Spleen (tissue), 7 donors: ENCODE measurements at regions not wholly inside any gene's neighbourhood (a gene's known extent, or its start where the extent isn't known, plus 50 kb on each side); places are given as distances from the start of the nearest gene placed in this dataset.

Experiments used
- POLR2AphosphoS5 ChIP-seq, 3 donors: sonication (generic); formaldehyde crosslinking; IDR thresholded peaks; one replicate each; pipeline ENCODE4 v1.5.1; 2017; ENCODE audit warnings: antibody characterized with exemption in 3 of 3
- TF ChIP-seq, protein P1 (sequence below), 11 experiments: fragments of 200-600 bp in 7 of 11; fragments of 450-650 bp in 4 of 11; sonication (generic) in 4 of 11; IDR thresholded peaks in 8 of 11; conservative IDR thresholded peaks in 3 of 11; 1 replicate in 7 of 11; 2 replicates in 4 of 11; pipeline versions ENCODE4 v1.4.0 to v1.8.0; 2016 to 2021; ENCODE audit warnings: antibody characterized with exemption in 11 of 11, inconsistent platforms in 4 of 11, mild to moderate bottlenecking in 1 of 11
- donor health status: DM: no; HTN: no; CAD: no; lungs with moderate emphysema.
- donor health status: DM: no; HTN: no; CAD: no.
- donor health status: DM: no; HTN: no; CAD: no.

DNA sequence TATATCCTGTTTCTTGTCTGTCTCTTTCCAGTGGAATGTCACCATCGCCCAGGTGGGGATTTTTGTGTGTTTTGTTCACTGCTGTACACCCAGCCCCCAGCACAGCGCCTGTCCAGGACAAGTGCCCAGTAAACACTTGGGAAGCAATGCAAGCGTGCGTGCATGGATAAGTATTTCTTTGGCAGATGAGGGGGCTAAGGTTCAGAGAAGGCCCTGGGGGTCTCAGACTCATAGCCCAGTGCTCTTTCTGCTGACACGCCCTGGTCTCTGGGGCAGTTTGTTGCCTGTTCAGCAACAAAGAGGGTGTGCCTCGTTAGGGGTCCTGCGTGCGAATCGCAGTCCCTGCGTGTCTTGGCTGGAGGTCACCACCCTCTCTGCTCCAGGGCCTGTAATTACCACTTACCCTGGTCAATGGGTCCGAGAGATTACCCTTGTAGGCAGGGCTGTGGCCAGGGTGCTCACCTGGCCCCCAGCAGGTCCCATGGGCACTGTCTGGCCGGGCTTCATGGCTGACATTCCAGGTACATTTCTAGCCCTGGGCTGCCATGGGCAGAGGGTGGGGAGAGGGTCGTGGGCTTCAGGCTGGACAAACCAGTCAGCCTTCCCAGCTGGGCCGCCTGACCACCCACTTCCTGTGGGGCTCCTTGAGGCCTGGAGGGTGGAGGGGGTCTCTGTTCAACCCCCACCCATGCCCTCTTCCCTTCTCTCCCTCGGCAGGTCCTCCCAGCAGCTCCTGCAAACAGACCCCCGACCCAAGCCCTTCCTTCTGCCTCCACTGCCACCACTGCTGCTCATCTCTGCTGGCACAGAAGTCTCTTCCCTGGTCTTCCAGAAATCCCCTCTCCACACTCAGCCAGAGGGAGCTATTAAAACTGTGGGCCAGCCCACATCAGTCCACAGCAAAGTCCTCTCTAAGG lies 87.1 kb downstream of the CEBPB start:
- TF ChIP-seq, protein P1, sequence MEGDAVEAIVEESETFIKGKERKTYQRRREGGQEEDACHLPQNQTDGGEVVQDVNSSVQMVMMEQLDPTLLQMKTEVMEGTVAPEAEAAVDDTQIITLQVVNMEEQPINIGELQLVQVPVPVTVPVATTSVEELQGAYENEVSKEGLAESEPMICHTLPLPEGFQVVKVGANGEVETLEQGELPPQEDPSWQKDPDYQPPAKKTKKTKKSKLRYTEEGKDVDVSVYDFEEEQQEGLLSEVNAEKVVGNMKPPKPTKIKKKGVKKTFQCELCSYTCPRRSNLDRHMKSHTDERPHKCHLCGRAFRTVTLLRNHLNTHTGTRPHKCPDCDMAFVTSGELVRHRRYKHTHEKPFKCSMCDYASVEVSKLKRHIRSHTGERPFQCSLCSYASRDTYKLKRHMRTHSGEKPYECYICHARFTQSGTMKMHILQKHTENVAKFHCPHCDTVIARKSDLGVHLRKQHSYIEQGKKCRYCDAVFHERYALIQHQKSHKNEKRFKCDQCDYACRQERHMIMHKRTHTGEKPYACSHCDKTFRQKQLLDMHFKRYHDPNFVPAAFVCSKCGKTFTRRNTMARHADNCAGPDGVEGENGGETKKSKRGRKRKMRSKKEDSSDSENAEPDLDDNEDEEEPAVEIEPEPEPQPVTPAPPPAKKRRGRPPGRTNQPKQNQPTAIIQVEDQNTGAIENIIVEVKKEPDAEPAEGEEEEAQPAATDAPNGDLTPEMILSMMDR (IDR thresholded peaks at IDR 0.05 in 8 of 11, conservative IDR thresholded peaks at IDR 0.05 in 3 of 11), result no peak
- TF ChIP-seq POLR2AphosphoS5 (IDR thresholded peaks at IDR 0.05), result no peak
